IPS-20b (cell line): ENCODE measurements at regions not wholly inside any gene's neighbourhood (a gene's known extent, or its start where the extent isn't known, plus 50 kb on each side); places are given as distances from the start of the nearest gene placed in this dataset.
"Not testable (repeated sequence)": the region's sequence is repeated elsewhere in the genome, so short reads cannot be mapped to it uniquely, and the experiment has no call there.

Experiments used
- H3K27ac ChIP-seq: one replicate; pipeline ENCODE4 v1.5.1; 2013; ENCODE audit warnings: low read length
- H3K27me3 ChIP-seq: 2 replicates; pipeline ENCODE4 v1.6.1; 2013; ENCODE audit warnings: mild to moderate bottlenecking, low read length, inconsistent platforms; ENCODE audit not compliant: insufficient read depth
- H3K36me3 ChIP-seq: 2 replicates; pipeline ENCODE4 v1.6.1; 2013; ENCODE audit warnings: low read depth, mild to moderate bottlenecking, inconsistent platforms, low read length, moderate library complexity; ENCODE audit not compliant: insufficient read depth
- H3K4me1 ChIP-seq: 2 replicates; pipeline ENCODE4 v1.6.1; 2013; ENCODE audit warnings: mild to moderate bottlenecking, control low read depth, inconsistent platforms, low read length, moderate library complexity; ENCODE audit not compliant: insufficient read depth
- H3K4me3 ChIP-seq: 2 replicates; pipeline ENCODE4 v1.5.1; 2013; ENCODE audit warnings: mild to moderate bottlenecking, low read length, inconsistent platforms
- H3K9ac ChIP-seq: 2 replicates; pipeline ENCODE4 v1.6.1; 2013; ENCODE audit warnings: low read depth, mild to moderate bottlenecking, inconsistent platforms, low read length, moderate library complexity
- H3K9me3 ChIP-seq: 2 replicates; pipeline ENCODE4 v1.6.1; 2013; ENCODE audit warnings: mild to moderate bottlenecking, low read depth, low read length, inconsistent platforms; ENCODE audit not compliant: insufficient read depth

- H3K4me1 ChIP-seq, H3K27me3 ChIP-seq, H3K4me3 ChIP-seq, H3K36me3 ChIP-seq, H3K27ac ChIP-seq, H3K9ac ChIP-seq, H3K9me3 ChIP-seq: not testable (repeated sequence)
Observed at GRCh38 chr6:141869509-141869908, 263.2 kb upstream of the GJE1 start.

GRCh38 chr6:141867767-141868166, 265.0 kb upstream of the GJE1 start:
- no peak overlapping the region for H3K9ac ChIP-seq
- H3K36me3 ChIP-seq, result no peaks in the 10 kb centered on the region
- no peak overlapping the region for H3K27ac ChIP-seq
- no peaks in the 10 kb centered on the region for H3K4me1 ChIP-seq
- H3K27me3 ChIP-seq, result no peaks in the 10 kb centered on the region
- no peak overlapping the region for H3K4me3 ChIP-seq
- no peaks in the 10 kb centered on the region; the same call in 1 of the 2 replicates for H3K9me3 ChIP-seq

- Histone ChIP-seq H3K4me3 (no peak overlapping the region), H3K27me3 (no peaks in the 10 kb centered on the region), H3K9me3 (no peaks in the 10 kb centered on the region), H3K9ac (no peak overlapping the region), H3K27ac (no peak overlapping the region), H3K36me3 (no peaks in the 10 kb centered on the region), H3K4me1 (no peaks in the 10 kb centered on the region)
Observed at GRCh38 chr6:141866731-141867497, 265.8 kb upstream of the GJE1 start.

- no peak overlapping the region for H3K9ac ChIP-seq
- no peak overlapping the region for H3K4me3 ChIP-seq
- no peaks in the 10 kb centered on the region; the same call in 1 of the 2 replicates for H3K4me1 ChIP-seq
- H3K27me3 ChIP-seq, result no peaks in the 10 kb centered on the region
- no peak overlapping the region for H3K27ac ChIP-seq
- no peaks in the 10 kb centered on the region for H3K9me3 ChIP-seq
- H3K36me3 ChIP-seq, result no peaks in the 10 kb centered on the region
Observed at GRCh38 chr6:141851063-141851462, 281.7 kb upstream of the GJE1 start.

- no peaks in the 10 kb centered on the region; the same call in 1 of the 2 replicates for H3K4me1 ChIP-seq
- no peak overlapping the region for H3K9ac ChIP-seq
- H3K36me3 ChIP-seq, result no peaks in the 10 kb centered on the region
- H3K9me3 ChIP-seq, result no peaks in the 10 kb centered on the region
- no peak overlapping the region for H3K4me3 ChIP-seq
- no peak overlapping the region for H3K27ac ChIP-seq
- H3K27me3 ChIP-seq, result no peaks in the 10 kb centered on the region
Observed at GRCh38 chr6:141848029-141848890, 284.5 kb upstream of the GJE1 start.

GRCh38 chr6:141846639-141847038, 286.1 kb upstream of the GJE1 start:
- Histone ChIP-seq H3K4me1 (no peaks in the 10 kb centered on the region; the same call in 1 of the 2 replicates), H3K27ac (no peak overlapping the region), H3K9ac (no peak overlapping the region)

GRCh38 chr6:141843178-141843834, 289.4 kb upstream of the GJE1 start:
- Histone ChIP-seq H3K9ac (no peak overlapping the region), H3K4me3 (no peak overlapping the region), H3K9me3 (no peaks in the 10 kb centered on the region), H3K4me1 (no peaks in the 10 kb centered on the region; the same call in 1 of the 2 replicates), H3K27ac (no peak overlapping the region), H3K27me3 (no peaks in the 10 kb centered on the region), H3K36me3 (no peaks in the 10 kb centered on the region)

More at GRCh38 chr6:141846639-141847038, 286.1 kb upstream of the GJE1 start:
- no peaks in the 10 kb centered on the region for H3K27me3 ChIP-seq
- H3K4me3 ChIP-seq, result no peak overlapping the region
- H3K36me3 ChIP-seq, result no peaks in the 10 kb centered on the region
- no peaks in the 10 kb centered on the region for H3K9me3 ChIP-seq

GRCh38 chr6:141833001-141833655, 299.6 kb upstream of the GJE1 start:
- H3K4me1 ChIP-seq, result peaks cover 13% of the 10 kb centered on the region
- no peaks in the 10 kb centered on the region for H3K27me3 ChIP-seq
- no peak overlapping the region for H3K27ac ChIP-seq
- no peak overlapping the region for H3K4me3 ChIP-seq
- no peak overlapping the region for H3K9ac ChIP-seq
- H3K36me3 ChIP-seq, result no peaks in the 10 kb centered on the region
- H3K9me3 ChIP-seq, result no peaks in the 10 kb centered on the region

- Histone ChIP-seq H3K4me1 (peaks cover 13% of the 10 kb centered on the region), H3K9me3 (no peaks in the 10 kb centered on the region), H3K27me3 (no peaks in the 10 kb centered on the region), H3K36me3 (no peaks in the 10 kb centered on the region), H3K4me3 (no peak overlapping the region; the same call in 1 of the 2 replicates), H3K9ac (peak overlapping the region; percentile 16; the same call in 1 of the 2 replicates), H3K27ac (no peak overlapping the region)
Observed at GRCh38 chr6:141830530-141830929, 302.2 kb upstream of the GJE1 start.

- no peak overlapping the region for H3K27ac ChIP-seq
- peaks cover 13% of the 10 kb centered on the region for H3K4me1 ChIP-seq
- H3K27me3 ChIP-seq, result no peaks in the 10 kb centered on the region
- no peaks in the 10 kb centered on the region for H3K9me3 ChIP-seq
- no peaks in the 10 kb centered on the region for H3K36me3 ChIP-seq
- no peak overlapping the region; the same call in 1 of the 2 replicates for H3K4me3 ChIP-seq
- H3K9ac ChIP-seq, result peak overlapping the region; percentile 16; the same call in 1 of the 2 replicates
Observed at GRCh38 chr6:141829566-141830360, 303.0 kb upstream of the GJE1 start.
